Keratinocyte (primary cell): ENCODE measurements at regions not wholly inside any gene's neighbourhood (a gene's known extent, or its start where the extent isn't known, plus 50 kb on each side); places are given as distances from the start of the nearest gene placed in this dataset.

Source experiments
- DNase-seq: peaks from one replicate; pipeline ENCODE4 v3.0.0-alpha.2; 2011; ENCODE audit warnings: low read depth, missing footprints, low spot score
- FAIRE-seq: peaks from 2 replicates; lab custom pipeline; 2011; peaks lifted over from hg19 to GRCh38; lab: Jason Lieb, UNC
- H2AFZ ChIP-seq: 2 replicates; pipeline ENCODE4 v1.6.0; 2012; ENCODE audit warnings: low read length, control low read depth, inconsistent platforms; ENCODE audit not compliant: control insufficient read depth
- H3K27ac ChIP-seq: 2 replicates; pipeline ENCODE4 v1.5.1; 2011; ENCODE audit warnings: low read length; ENCODE audit not compliant: control insufficient read depth, insufficient read depth
- H3K27me3 ChIP-seq: 3 replicates; pipeline ENCODE4 v1.6.0; 2011; ENCODE audit warnings: low read length; ENCODE audit not compliant: control insufficient read depth, insufficient read depth; ENCODE audit errors: extremely low read depth
- H3K36me3 ChIP-seq, 2 experiments: 2 replicates in 1 of 2; 3 replicates in 1 of 2; pipeline ENCODE4 v1.5.1; 2011; ENCODE audit warnings: low read length in 2 of 2, mild to moderate bottlenecking in 1 of 2; ENCODE audit not compliant: control insufficient read depth in 2 of 2, insufficient read depth in 2 of 2; ENCODE audit errors: extremely low read depth in 1 of 2
- H3K4me1 ChIP-seq: 3 replicates; pipeline ENCODE4 v1.5.1; 2011; ENCODE audit warnings: low read length; ENCODE audit not compliant: control insufficient read depth, insufficient read depth; ENCODE audit errors: extremely low read depth
- H3K4me2 ChIP-seq: 3 replicates; pipeline ENCODE4 v1.6.0; 2011; ENCODE audit warnings: low read depth, low read length; ENCODE audit not compliant: control insufficient read depth, insufficient read depth; ENCODE audit errors: extremely low read depth
- H3K4me3 ChIP-seq, 3 experiments: fragments of 200-600 bp in 1 of 3; sonication (generic) in 1 of 3; 2 replicates in 2 of 3; 3 replicates in 1 of 3; pipeline ENCODE4 v1.5.1; 2011 to 2016; ENCODE audit warnings: low read length in 3 of 3, mild to moderate bottlenecking in 3 of 3, control low read depth in 2 of 3, inconsistent platforms in 1 of 3, low read depth in 1 of 3, mixed read lengths in 1 of 3, mixed run types in 1 of 3, moderate library complexity in 1 of 3; ENCODE audit not compliant: control insufficient read depth in 2 of 3, insufficient read depth in 2 of 3; ENCODE audit errors: extremely low read depth in 1 of 3
- H3K79me2 ChIP-seq: 2 replicates; pipeline ENCODE4 v1.6.0; 2012; ENCODE audit warnings: low read length; ENCODE audit not compliant: control insufficient read depth, insufficient read depth
- H3K9ac ChIP-seq: 3 replicates; pipeline ENCODE4 v1.6.0; 2011; ENCODE audit warnings: low read length; ENCODE audit not compliant: control insufficient read depth, insufficient read depth; ENCODE audit errors: extremely low read depth
- H3K9me1 ChIP-seq: 3 replicates; pipeline ENCODE4 v1.6.0; 2011; ENCODE audit warnings: low read length; ENCODE audit not compliant: control insufficient read depth, insufficient read depth; ENCODE audit errors: extremely low read depth
- H3K9me3 ChIP-seq: 2 replicates; pipeline ENCODE4 v1.5.1; 2012; ENCODE audit warnings: low read depth, low read length; ENCODE audit not compliant: control insufficient read depth
- H4K20me1 ChIP-seq: 3 replicates; pipeline ENCODE4 v1.6.0; 2011; ENCODE audit warnings: low read length; ENCODE audit not compliant: control insufficient read depth, insufficient read depth; ENCODE audit errors: extremely low read depth
- CTCF ChIP-seq, 3 experiments: IDR thresholded peaks in 1 of 3; conservative IDR thresholded peaks in 1 of 3; optimal IDR thresholded peaks in 1 of 3; 2 replicates in 2 of 3; 3 replicates in 1 of 3; pipeline versions ENCODE3 to v1.5.1; 2011; ENCODE audit warnings: low read length in 3 of 3, mild to moderate bottlenecking in 3 of 3, moderate library complexity in 2 of 3, control low read depth in 1 of 3, inconsistent platforms in 1 of 3; ENCODE audit not compliant: insufficient read depth in 2 of 3; ENCODE audit errors: extremely low read depth in 1 of 3
- EZH2 ChIP-seq: IDR thresholded peaks from one replicate; pipeline ENCODE4 v1.6.1; 2012; ENCODE audit warnings: inconsistent platforms, mild to moderate bottlenecking, low read length, moderate library complexity
- dilution Hi-C: fragments of 300-500 bp; cut with MboI; formaldehyde crosslinking; loops from one replicate; pipeline ENCODE4 v1.7.0; 2020; ENCODE audit warnings: low sequenced_read_pairs; ENCODE audit not compliant: extremely low pct_ligation_motif_present

GRCh38 chr3:72405943-72406566 is 442.2 kb downstream of the SHQ1 start:
- Histone ChIP-seq H3K4me3 (no peak overlapping the region), H3K9me3 (no peaks in the 10 kb centered on the region), H2AFZ (no peak overlapping the region), H3K27me3 (no peaks in the 10 kb centered on the region), H3K27ac (no peak overlapping the region), H3K4me2 (no peak overlapping the region), H3K4me1 (peaks cover 8% of the 10 kb centered on the region), H3K9me1 (peaks cover 5% of the 10 kb centered on the region), H3K9ac (no peak overlapping the region), H3K79me2 (peaks cover 83% of the 10 kb centered on the region), H3K36me3 (no peaks in the 10 kb centered on the region), H4K20me1 (peaks cover 11% of the 10 kb centered on the region)
- TF ChIP-seq CTCF (optimal IDR thresholded peaks at IDR 0.05 in 1 of 3, IDR thresholded peaks at IDR 0.05 in 1 of 3, conservative IDR thresholded peaks at IDR 0.05 in 1 of 3; ENCODE audit: extremely low read depth in 1 of 3, insufficient read depth in 2 of 3, low read length in 3 of 3) (no peak), EZH2 (no peak)
- dilution Hi-C loops, result no loop called here
- DNase-seq, result no peak
- FAIRE-seq, result peak; percentile 89

- dilution Hi-C loops, result no loop called here
Measured at GRCh38 chr3:72401005-72401545, 447.2 kb downstream of the SHQ1 start.

More at GRCh38 chr3:72401005-72401545, 447.2 kb downstream of the SHQ1 start:
- peaks cover 83% of the 10 kb centered on the region for H3K79me2 ChIP-seq
- H3K4me2 ChIP-seq, result no peak overlapping the region
- H3K9me1 ChIP-seq, result peaks cover 3% of the 10 kb centered on the region
- FAIRE-seq (no peak), DNase-seq (no peak)
- no peaks in the 10 kb centered on the region for H3K9me3 ChIP-seq
- no peak overlapping the region for H3K9ac ChIP-seq
- no peaks in the 10 kb centered on the region for H3K27me3 ChIP-seq
- H3K27ac ChIP-seq, result no peak overlapping the region
- no peak for TF ChIP-seq EZH2
- no peak for TF ChIP-seq CTCF (optimal IDR thresholded peaks at IDR 0.05 in 1 of 3, IDR thresholded peaks at IDR 0.05 in 1 of 3, conservative IDR thresholded peaks at IDR 0.05 in 1 of 3; ENCODE audit: extremely low read depth in 1 of 3, insufficient read depth in 2 of 3, low read length in 3 of 3)
- H2AFZ ChIP-seq, result no peak overlapping the region
- no peaks in the 10 kb centered on the region for H3K36me3 ChIP-seq
- H3K4me3 ChIP-seq, result no peak overlapping the region
- peaks cover 13% of the 10 kb centered on the region for H4K20me1 ChIP-seq
- peaks cover 3% of the 10 kb centered on the region for H3K4me1 ChIP-seq
